ENCODE measurements at regions not wholly inside any gene's neighbourhood (a gene's known extent, or its start where the extent isn't known, plus 50 kb on each side); places are given as distances from the start of the nearest gene placed in this dataset.

DNA sequence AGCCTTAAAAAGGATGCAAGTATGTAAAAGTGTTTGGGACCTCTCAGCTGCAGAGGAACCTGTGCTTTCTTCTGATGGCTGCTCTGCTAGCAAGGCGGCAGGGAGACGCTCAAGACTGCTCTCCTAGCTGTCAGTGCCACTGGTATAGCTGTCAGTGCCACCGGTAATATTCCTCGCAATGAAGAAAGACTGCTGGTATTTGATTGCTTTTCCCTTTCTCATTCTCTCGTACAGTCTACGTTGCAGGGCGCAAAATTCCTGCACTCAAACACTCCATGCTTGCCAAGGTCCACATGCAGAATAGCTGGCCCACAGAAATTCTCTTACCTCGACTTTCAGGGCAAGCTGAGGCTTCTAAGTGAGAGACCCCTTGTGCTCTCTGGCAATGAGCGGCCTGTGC, 432.6 kb upstream of the KLF6 start:
- POLR2A ChIA-PET = interaction anchor here (0.5 kb wide), 1 partner anchor 86 kb away, joined by 5 read pairs; no protein-coding TSS in a partner anchor
- no peaks in the 10 kb centered on the region for H3K9me1 ChIP-seq (replicated peaks; ENCODE audit: control insufficient read depth, extremely low read depth, insufficient read depth, low read length)

More for the DNA sequence above, 432.6 kb upstream of the KLF6 start:
- Histone ChIP-seq H3K36me3 (ENCODE audit: control insufficient read depth in 2 of 2, extremely low read depth in 1 of 2, insufficient read depth in 2 of 2, low read length in 2 of 2) (no peaks in the 10 kb centered on the region), H3K27me3 (ENCODE audit: control insufficient read depth in 2 of 2, insufficient read depth in 2 of 2, low read length in 2 of 2) (no peaks in the 10 kb centered on the region), H3K4me1 (ENCODE audit: control insufficient read depth, extremely low read depth, insufficient read depth, low read length) (peaks cover 7% of the 10 kb centered on the region), H3K9ac (replicated peaks; ENCODE audit: extremely low read depth, insufficient read depth, low read length) (no peak overlapping the region), H3K9me3 (replicated peaks; ENCODE audit: control insufficient read depth, insufficient read depth, low read length) (no peaks in the 10 kb centered on the region), H3K4me2 (ENCODE audit: insufficient read depth, low read length) (no peak overlapping the region), H3K27ac (ENCODE audit: insufficient read depth, low read depth, low read length) (no peak overlapping the region), H3K4me3 (replicated peaks in 1 of 3; ENCODE audit: insufficient read depth in 1 of 3, low read depth in 1 of 3, low read length in 3 of 3) (no peak overlapping the region), H3K79me2 (ENCODE audit: control insufficient read depth, insufficient read depth, low read length) (no peaks in the 10 kb centered on the region), H4K20me1 (replicated peaks; ENCODE audit: control insufficient read depth, extremely low read depth, insufficient read depth, low read length) (no peaks in the 10 kb centered on the region), H2AFZ (ENCODE audit: low read depth, low read length) (no peak overlapping the region)
- CTCF ChIA-PET = interaction anchor here (2.8 kb wide), 1 partner anchor 12 kb away, joined by 8 read pairs; no protein-coding TSS in a partner anchor
- BruUV-seq (replicated peaks) = no TSS peak
- DNase-seq (ENCODE audit: low read depth, low spot score) (no peak), FAIRE-seq (no peak)
- TF ChIP-seq, protein P1, sequence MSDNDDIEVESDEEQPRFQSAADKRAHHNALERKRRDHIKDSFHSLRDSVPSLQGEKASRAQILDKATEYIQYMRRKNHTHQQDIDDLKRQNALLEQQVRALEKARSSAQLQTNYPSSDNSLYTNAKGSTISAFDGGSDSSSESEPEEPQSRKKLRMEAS (IDR thresholded peaks at IDR 0.05; ENCODE audit: insufficient read depth, insufficient read length) = no peak
- TF ChIP-seq JUN (IDR thresholded peaks at IDR 0.05; ENCODE audit: borderline replicate concordance, insufficient read depth, insufficient read length, low read depth) = no peak
- TF ChIP-seq MYC (IDR thresholded peaks at IDR 0.05; ENCODE audit: low read depth, low read length) = no peak
- no peak for TF ChIP-seq EZH2 (IDR thresholded peaks at IDR 0.05; ENCODE audit: borderline replicate concordance, low read depth, low read length, severe bottlenecking)
- no peak for TF ChIP-seq POLR2AphosphoS5 (IDR thresholded peaks at IDR 0.05; ENCODE audit: insufficient read depth, low read depth, low read length)
- no peak for TF ChIP-seq GATA2 (IDR thresholded peaks at IDR 0.05; ENCODE audit: insufficient read depth, insufficient read length, low read depth, low read length)
- TF ChIP-seq POLR2A (IDR thresholded peaks at IDR 0.05; ENCODE audit: low read depth, low read length) = no peak
- no peak for TF ChIP-seq FOS (IDR thresholded peaks at IDR 0.05; ENCODE audit: borderline replicate concordance, insufficient read depth, low read length)
- no peak for TF ChIP-seq CTCF (IDR thresholded peaks at IDR 0.05; ENCODE audit: extremely low read depth in 1 of 2, insufficient read depth in 1 of 2, low read depth in 1 of 2, low read length in 2 of 2)
- dilution Hi-C loops (cut with MboI; ENCODE audit: extremely low pct_ligation_motif_present, low sequenced_read_pairs) (no loop called here), intact Hi-C loops (cut with micrococcal nuclease) (no loop called here)
